ENCODE measurements at regions not wholly inside any gene's neighbourhood (a gene's known extent, or its start where the extent isn't known, plus 50 kb on each side); places are given as distances from the start of the nearest gene placed in this dataset.

DNA sequence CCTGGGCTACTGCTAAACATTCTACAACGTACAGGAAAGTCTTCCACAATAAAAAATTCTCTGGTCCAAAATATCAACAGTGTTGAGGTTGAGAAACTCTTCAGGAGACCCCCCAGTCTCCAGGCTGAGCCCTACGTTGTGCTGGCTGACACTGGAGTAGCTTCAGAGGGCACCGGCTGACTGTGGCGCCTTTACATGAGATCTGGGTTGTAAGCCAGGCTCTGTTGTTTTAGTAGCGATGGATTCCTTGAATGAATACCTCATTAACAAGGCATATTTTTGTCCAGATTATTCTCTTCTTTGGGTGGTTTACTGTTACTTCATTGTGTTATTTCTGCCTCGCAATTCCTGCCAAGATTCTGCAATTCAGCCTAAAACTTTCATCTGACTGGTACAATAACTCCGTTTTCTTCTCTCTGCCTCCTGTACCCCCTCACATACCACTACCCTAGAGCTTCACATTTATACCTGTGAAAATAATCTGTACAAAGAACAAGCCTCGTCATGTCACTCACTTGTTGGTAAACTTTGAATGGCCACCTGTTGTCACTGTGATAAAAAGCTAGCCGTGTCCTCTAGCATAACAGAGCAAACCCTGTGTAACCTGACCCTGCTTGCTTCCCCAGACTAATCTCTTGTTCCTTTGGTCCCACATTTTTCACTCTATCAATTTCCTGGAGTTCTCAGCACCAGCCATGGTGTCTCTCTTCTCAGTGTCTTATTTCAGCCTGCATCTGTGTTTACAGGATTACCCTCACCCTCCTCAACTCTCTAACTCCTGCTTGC, 1476.1 kb upstream of the TENM3 start:
- H3K4me3 ChIP-seq (ENCODE audit: control insufficient read depth, low read depth, low read length) = no peak overlapping the region
- no peak for DNase-seq (ENCODE audit: low read depth)
- TF ChIP-seq, protein P1, sequence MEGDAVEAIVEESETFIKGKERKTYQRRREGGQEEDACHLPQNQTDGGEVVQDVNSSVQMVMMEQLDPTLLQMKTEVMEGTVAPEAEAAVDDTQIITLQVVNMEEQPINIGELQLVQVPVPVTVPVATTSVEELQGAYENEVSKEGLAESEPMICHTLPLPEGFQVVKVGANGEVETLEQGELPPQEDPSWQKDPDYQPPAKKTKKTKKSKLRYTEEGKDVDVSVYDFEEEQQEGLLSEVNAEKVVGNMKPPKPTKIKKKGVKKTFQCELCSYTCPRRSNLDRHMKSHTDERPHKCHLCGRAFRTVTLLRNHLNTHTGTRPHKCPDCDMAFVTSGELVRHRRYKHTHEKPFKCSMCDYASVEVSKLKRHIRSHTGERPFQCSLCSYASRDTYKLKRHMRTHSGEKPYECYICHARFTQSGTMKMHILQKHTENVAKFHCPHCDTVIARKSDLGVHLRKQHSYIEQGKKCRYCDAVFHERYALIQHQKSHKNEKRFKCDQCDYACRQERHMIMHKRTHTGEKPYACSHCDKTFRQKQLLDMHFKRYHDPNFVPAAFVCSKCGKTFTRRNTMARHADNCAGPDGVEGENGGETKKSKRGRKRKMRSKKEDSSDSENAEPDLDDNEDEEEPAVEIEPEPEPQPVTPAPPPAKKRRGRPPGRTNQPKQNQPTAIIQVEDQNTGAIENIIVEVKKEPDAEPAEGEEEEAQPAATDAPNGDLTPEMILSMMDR (IDR thresholded peaks at IDR 0.05; ENCODE audit: control insufficient read depth, insufficient read depth, low read depth, low read length, missing control alignments) = no peak

DNA sequence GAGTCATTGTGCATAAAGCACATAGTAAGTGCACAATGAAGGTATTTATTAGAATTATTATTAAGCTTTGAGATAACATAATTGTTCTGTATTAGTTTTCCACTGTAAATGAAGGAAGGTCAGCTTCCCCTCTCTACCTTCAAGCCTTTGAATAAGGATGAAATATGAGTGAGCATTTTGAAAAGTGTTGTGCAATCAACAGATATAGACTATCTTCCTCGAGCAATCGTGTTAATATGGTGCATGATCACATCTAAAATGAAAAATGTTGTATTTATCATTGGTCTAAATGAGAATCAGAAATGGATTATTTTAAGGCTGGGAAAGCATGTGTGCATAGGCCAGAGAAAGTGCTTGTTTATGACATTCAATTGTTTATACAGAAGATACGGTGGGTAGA, 1474.6 kb upstream of the TENM3 start:
- TF ChIP-seq, protein P1 (IDR thresholded peaks at IDR 0.05; ENCODE audit: control insufficient read depth, insufficient read depth, low read depth, low read length, missing control alignments) = no peak
- H3K4me3 ChIP-seq (ENCODE audit: control insufficient read depth, low read depth, low read length) = no peak overlapping the region
- DNase-seq (ENCODE audit: low read depth) = no peak

DNA sequence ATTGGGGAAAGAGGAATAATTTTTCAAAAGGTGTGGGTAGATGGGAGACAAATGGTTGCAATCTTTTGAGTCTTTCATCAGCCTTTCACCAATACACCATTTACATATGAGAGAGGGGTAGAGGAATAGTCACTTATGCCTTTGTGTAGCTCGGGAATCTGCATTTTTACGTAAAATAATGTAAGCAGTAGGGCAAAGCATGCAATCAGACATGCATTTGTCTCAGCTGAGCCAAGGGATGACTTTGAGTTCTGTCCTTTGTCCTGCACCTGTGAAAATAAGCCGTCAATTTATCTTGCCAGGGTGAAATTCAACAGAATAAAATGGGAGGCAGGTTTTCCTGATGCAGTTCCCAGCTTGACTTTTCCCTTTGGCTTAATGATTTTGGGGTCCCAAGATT, 1473.4 kb upstream of the TENM3 start:
- no peak overlapping the region for H3K4me3 ChIP-seq (ENCODE audit: control insufficient read depth, low read depth, low read length)
- DNase-seq (ENCODE audit: low read depth) = no peak
- TF ChIP-seq, protein P1 (IDR thresholded peaks at IDR 0.05; ENCODE audit: control insufficient read depth, insufficient read depth, low read depth, low read length, missing control alignments) = no peak

DNA sequence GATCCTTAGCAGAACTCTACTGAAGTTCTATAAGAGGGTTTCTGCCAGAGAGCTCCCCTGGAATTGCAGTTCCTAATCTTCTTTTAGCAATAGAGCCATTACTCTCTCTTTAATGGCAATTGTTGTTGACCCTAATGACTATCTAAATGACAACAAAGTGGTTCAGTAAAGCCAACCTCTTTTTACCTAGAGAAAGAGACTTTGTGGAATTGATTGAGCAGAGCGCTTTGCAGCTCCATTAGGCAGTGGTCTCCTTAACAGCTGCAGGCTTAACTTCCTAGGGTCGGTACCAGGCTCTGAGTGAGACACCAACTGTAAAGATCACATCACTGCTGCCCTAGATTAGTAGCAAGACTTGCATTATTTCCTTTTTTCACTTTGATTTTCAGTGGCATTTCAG, 1472.9 kb upstream of the TENM3 start:
- no peak overlapping the region for H3K4me3 ChIP-seq (ENCODE audit: control insufficient read depth, low read depth, low read length)
- TF ChIP-seq, protein P1 (IDR thresholded peaks at IDR 0.05; ENCODE audit: control insufficient read depth, insufficient read depth, low read depth, low read length, missing control alignments) = no peak
- no peak for DNase-seq (ENCODE audit: low read depth)

DNA sequence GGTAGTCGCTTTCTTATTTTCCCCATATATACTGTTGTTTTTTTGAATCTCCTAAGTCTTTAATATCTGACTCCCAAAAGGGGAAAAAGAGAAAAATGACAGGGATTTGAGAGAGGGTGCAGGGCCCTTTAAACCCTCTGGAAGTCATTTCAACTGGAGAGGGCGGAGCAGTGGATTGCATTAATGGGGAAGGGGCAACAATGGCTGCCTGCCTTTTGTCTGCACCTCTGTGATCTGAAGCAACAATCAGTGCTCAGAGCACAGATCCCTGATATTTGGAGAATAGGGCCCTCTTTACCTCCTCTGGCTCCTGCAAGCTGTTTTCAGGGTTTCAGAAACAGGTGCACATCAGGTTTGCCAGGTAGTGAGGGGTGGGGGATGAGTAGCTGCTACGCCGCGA, 1458.3 kb upstream of the TENM3 start:
- no peak overlapping the region for H3K4me3 ChIP-seq (ENCODE audit: control insufficient read depth, low read depth, low read length)
- TF ChIP-seq, protein P1 (IDR thresholded peaks at IDR 0.05; ENCODE audit: control insufficient read depth, insufficient read depth, low read depth, low read length, missing control alignments) = no peak
- no peak for DNase-seq (ENCODE audit: low read depth)

DNA sequence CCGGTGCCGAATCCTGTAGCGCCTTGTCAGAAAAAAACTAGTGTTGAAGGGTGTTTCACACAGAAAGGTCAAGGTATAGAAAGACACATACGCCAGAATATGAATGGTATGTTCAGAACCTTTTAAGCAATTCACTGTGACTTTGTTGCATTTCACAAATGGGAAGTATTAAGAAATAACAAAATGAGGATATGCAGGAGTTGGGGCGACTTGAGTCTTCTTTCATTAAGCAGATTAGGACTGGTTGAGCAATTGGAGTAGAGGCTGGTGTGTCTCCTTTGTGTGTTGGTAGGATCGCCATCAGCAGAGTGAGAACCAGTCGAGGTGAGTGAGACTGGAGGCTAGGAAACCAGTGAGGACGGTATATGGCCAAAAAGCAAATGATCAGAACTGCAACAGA, 1454.5 kb upstream of the TENM3 start:
- TF ChIP-seq, protein P1 (IDR thresholded peaks at IDR 0.05; ENCODE audit: control insufficient read depth, insufficient read depth, low read depth, low read length, missing control alignments) = no peak
- DNase-seq (ENCODE audit: low read depth) = no peak
- no peak overlapping the region for H3K4me3 ChIP-seq (ENCODE audit: control insufficient read depth, low read depth, low read length)

All from AG09309 (cell line).